Muscle layer of colon (tissue), 2 donors: ENCODE measurements at regions not wholly inside any gene's neighbourhood (a gene's known extent, or its start where the extent isn't known, plus 50 kb on each side); places are given as distances from the start of the nearest gene placed in this dataset.

ENCODE experiments used
- H3K27ac ChIP-seq: one replicate; pipeline ENCODE4 v1.7.0; 2013; ENCODE audit warnings: low read depth, mild to moderate bottlenecking, low read length, moderate library complexity
- H3K27me3 ChIP-seq, 2 donors: one replicate each; pipeline ENCODE4 v1.7.0; 2013; ENCODE audit warnings: low read length in 2 of 2, mild to moderate bottlenecking in 2 of 2; ENCODE audit not compliant: insufficient read depth in 2 of 2, control insufficient read depth in 1 of 2
- H3K36me3 ChIP-seq: one replicate; pipeline ENCODE4 v1.7.0; 2013; ENCODE audit warnings: mild to moderate bottlenecking, low read length; ENCODE audit not compliant: insufficient read depth
- H3K4me1 ChIP-seq: one replicate; pipeline ENCODE4 v1.7.0; 2013; ENCODE audit warnings: mild to moderate bottlenecking, low read length; ENCODE audit not compliant: insufficient read depth
- H3K4me3 ChIP-seq, 2 donors: one replicate each; pipeline ENCODE4 v1.7.0; 2013; ENCODE audit warnings: low read length in 2 of 2, low read depth in 1 of 2, mild to moderate bottlenecking in 1 of 2, moderate library complexity in 1 of 2
- H3K9ac ChIP-seq: one replicate; pipeline ENCODE4 v1.7.0; 2013; ENCODE audit warnings: low read length
- H3K9me3 ChIP-seq: one replicate; pipeline ENCODE4 v1.7.0; 2013; ENCODE audit warnings: mild to moderate bottlenecking, low read length
- donor health status: abdominal sarcoma.
- donor health status: Adenocarcinoma of cecum.

DNA sequence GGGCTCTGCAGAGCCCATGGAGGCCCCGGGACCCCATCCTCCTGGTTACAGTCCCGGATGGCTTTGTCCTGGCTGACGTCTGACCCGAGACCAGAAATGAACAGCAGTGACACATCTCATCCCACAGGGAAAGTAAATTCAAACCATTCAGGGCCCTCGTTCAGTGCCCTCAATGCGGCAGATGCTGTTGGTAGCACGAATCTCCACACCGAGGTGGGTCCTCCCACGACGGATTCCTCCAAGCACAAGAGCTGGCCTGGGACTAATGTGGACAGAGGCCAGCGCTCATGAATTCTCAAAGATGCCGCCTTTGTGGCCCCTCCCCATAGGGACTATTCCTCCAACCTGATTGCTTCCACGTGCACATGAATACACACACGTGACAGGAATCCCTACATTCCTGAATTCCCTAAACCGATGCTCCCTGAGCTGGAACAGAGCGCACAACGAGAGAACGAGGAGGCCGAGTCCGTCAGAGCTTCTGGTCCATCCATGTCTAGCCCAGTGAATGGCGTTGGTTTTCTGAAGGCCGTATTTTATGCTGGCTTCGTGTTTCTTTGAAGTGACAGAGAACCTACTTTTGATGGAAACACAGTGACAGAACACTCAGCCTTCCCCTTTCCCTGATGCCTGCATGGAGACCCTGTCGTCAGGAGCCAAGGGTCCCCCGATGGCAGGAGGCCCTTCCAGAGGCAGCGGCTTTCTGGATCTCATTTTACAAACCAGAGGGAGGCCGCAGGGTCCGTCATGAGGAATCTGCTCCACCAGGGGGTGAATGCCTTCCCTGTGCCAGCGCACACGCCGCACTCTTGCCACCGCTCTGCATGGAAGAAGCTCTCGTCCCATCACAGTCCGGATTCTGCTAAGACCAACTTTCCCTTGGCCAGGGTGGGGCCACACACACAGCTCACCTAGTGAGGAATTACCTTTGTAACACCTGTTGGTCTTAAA lies 64.3 kb upstream of the SNTG2 start:
- Histone ChIP-seq H3K36me3 (no peaks in the 10 kb centered on the region), H3K4me3 (no peak overlapping the region), H3K27me3 (peaks cover 8 to 19% of the 10 kb centered on the region in 2 donors), H3K27ac (no peak overlapping the region), H3K9ac (no peak overlapping the region), H3K4me1 (no peaks in the 10 kb centered on the region), H3K9me3 (no peaks in the 10 kb centered on the region)

DNA sequence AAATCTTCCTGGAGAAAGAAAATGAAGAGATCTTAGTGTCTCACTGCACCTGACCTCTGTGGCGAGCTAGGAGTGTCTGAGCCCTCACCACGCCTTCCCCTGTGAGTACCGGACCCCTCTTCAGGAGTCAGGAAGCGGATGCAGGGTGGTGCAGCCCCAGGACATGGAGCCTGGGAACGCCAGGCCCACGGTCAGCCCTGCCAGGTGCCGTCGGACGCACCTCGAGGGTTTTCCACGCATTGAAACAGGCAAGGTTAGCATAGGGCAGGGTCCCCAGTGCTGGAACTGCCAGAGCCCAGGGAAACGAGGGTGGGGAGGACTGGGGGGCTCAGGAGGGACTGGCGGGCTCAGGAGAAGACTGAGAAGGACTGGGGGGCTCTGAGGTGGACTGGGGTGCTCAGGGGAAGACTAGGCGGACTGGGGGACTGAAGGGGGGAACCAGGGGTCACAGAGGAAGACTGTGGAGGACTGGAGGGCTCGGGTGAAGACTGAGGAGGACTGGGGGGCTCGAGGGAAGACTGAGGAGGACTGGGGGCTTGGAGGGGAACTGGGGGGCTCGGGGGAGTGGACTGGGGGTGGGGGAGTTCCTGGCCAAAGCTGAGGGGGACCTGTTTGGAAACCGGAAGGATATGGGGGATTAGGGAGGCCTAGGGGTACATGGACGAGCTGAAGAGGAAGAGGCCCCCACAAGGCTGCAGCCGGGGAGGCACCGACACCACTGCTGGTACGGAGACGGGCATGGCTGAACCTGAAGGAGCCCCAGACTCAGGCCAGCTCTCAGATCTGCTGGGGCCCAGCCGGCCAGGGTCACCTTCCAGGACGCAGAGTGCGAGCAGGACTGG lies 65.2 kb upstream of the SNTG2 start:
- Histone ChIP-seq H3K9me3 (no peaks in the 10 kb centered on the region), H3K27me3 (peaks cover 8 to 24% of the 10 kb centered on the region in 2 donors), H3K4me3 (no peak overlapping the region), H3K9ac (no peak overlapping the region), H3K27ac (no peak overlapping the region), H3K36me3 (no peaks in the 10 kb centered on the region), H3K4me1 (no peaks in the 10 kb centered on the region)

DNA sequence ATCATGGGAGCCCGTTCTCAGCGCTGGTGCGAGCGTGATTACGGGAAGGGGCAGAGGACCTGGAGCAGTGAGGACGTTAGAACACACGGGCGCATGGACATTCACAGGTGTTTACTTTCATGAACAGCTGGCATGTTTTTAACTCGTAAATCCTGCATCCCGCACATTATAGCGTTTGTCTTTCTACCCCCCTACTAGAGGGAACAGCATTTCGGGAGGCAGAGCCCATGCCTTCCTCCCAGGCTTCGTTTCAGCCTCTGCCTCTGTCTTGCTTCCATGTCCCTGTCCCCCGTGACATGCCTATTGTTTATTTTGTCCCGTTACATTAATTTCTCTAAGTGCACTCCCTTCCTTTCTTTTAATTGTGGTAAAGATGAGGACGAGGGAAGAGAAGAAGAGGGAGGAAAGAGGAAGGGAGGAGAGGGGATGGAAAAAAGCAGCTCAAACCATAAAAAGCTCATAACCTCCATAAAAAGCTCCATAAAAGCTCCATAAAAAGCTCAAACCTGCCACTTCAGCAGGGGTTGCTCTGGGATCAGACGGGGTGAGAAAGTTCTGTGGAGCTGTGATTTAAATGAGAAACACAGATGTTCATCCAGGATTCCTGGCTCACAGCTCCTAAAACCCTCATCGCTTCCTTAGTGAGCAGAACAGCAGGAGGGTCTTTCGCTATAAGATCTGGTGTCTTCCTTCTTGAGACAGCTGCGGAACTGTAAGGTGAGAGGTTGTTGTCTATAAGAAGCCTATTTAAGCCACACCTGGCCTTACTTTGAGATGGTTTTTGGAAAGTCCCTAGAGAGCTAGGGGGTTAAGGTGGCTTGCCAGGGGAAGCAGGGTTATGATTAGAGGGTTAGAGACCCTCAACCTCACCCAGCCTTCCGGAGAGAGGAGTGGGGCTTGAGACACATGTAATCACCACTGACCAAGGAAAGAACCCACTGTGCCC lies 66.6 kb upstream of the SNTG2 start:
- H3K9me3 ChIP-seq, result no peaks in the 10 kb centered on the region
- peaks cover 8 to 24% of the 10 kb centered on the region in 2 donors for H3K27me3 ChIP-seq
- no peak overlapping the region for H3K9ac ChIP-seq
- no peak overlapping the region for H3K4me3 ChIP-seq
- no peaks in the 10 kb centered on the region for H3K36me3 ChIP-seq
- no peaks in the 10 kb centered on the region for H3K4me1 ChIP-seq
- no peak overlapping the region for H3K27ac ChIP-seq

DNA sequence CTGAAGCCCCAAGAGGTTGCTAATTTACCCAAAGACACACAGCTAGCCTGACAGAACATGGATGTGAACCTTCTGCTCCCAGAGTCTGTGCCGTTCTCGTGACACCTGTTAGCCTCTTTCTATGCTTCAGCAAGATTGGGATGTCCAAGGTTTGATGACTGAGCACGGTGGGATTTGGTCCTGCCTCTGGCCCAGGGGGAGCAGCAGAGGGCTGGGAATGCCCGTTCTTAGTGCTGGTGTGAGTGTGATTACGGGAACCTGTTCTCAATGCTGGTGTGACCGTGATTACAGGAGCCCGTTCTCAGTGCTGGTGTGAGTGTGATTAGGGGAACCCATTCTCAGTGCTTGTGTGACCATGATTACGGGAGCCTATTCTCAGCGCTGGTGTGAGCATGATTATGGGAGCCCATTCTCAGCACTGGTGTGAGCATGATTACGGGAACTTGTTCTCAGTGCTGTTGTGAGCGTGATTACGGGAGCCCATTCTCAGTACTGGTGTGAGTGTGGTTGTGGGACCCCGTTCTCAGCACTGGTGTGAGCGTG lies 67.3 kb upstream of the SNTG2 start:
- H3K4me3 ChIP-seq, result no peak overlapping the region
- H3K27ac ChIP-seq, result no peak overlapping the region
- H3K9me3 ChIP-seq, result no peaks in the 10 kb centered on the region
- H3K36me3 ChIP-seq, result no peaks in the 10 kb centered on the region
- no peaks in the 10 kb centered on the region for H3K4me1 ChIP-seq
- H3K27me3 ChIP-seq, result peaks cover 8 to 24% of the 10 kb centered on the region in 2 donors
- no peak overlapping the region for H3K9ac ChIP-seq

DNA sequence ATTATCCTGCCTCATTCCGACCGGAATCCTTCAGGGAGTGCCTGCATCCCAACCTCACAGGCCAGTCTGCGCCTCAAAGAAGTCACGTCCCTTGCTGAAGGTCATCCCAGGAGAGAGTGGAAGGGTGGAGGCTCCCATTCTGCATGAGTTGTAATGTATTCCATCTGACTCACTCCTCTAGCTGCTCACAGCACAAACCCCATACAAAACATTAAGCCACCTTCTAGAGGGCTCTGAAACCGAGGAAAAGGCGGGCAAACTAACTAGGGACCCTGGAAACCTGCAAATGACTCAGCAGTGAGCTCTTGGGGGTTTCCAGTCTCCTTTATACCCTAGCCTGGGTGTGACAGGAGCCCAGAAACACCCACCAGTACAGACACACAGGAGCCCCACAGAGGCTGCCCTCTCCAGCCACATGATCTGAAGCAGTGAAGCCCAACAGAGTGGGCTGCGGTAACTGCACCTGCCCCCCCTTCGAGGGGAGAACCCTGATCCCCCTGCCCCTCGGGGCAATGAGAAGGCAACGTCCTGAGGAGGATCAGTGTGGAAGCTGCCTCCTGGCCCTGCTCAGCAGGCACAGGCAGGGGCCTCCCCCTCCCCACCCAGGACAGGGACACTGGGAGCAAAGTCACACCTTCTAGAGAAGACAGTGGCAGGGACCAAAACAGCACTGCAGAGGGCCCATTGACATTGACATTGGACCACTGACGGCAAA lies 69.3 kb upstream of the SNTG2 start:
- Histone ChIP-seq H3K4me1 (no peaks in the 10 kb centered on the region), H3K9me3 (no peaks in the 10 kb centered on the region), H3K9ac (no peak overlapping the region), H3K4me3 (no peak overlapping the region), H3K36me3 (no peaks in the 10 kb centered on the region), H3K27ac (no peak overlapping the region), H3K27me3 (peaks cover 8 to 24% of the 10 kb centered on the region in 2 donors)

- Histone ChIP-seq H3K9ac (no peak overlapping the region), H3K27me3 (peaks cover 8 to 24% of the 10 kb centered on the region in 2 donors), H3K4me1 (no peaks in the 10 kb centered on the region)
These were observed 70.3 kb upstream of the SNTG2 start for GRCh38 chr2:880201-880970.

DNA sequence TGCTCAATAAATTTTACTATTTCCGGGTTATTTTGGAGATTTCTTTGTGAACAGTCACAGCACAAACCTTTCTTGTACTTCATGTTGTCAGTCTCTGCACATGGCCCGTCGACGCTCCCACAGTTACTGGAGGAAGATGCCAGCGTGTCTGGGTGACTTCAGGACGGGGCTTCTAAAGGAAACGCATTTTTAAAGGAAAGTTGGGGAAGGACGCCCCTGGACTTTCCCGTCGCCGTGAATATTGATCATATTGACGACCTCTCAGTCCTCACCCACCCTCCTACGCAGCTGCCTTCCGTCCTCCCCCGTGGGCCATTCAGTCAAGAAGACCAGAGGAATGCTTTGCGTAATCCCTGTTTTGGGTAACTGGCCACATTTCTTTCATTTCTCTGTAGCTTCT lies 71.1 kb upstream of the SNTG2 start:
- Histone ChIP-seq H3K27me3 (peaks cover 8 to 20% of the 10 kb centered on the region in 2 donors), H3K9ac (no peak overlapping the region), H3K36me3 (no peaks in the 10 kb centered on the region), H3K9me3 (no peaks in the 10 kb centered on the region), H3K4me1 (no peaks in the 10 kb centered on the region), H3K27ac (no peak overlapping the region), H3K4me3 (no peak overlapping the region)

More at GRCh38 chr2:880201-880970, 70.3 kb upstream of the SNTG2 start:
- no peak overlapping the region for H3K27ac ChIP-seq
- no peaks in the 10 kb centered on the region for H3K36me3 ChIP-seq
- H3K4me3 ChIP-seq, result no peak overlapping the region
- no peaks in the 10 kb centered on the region for H3K9me3 ChIP-seq

- H3K27me3 ChIP-seq, result peaks cover 7 to 13% of the 10 kb centered on the region in 2 donors
- no peaks in the 10 kb centered on the region for H3K36me3 ChIP-seq
- no peak overlapping the region for H3K4me3 ChIP-seq
- H3K4me1 ChIP-seq, result no peaks in the 10 kb centered on the region
- no peaks in the 10 kb centered on the region for H3K9me3 ChIP-seq
- no peak overlapping the region for H3K27ac ChIP-seq
- no peak overlapping the region for H3K9ac ChIP-seq
These were observed 72.3 kb upstream of the SNTG2 start for GRCh38 chr2:878245-878930.

GRCh38 chr2:877747-878146 lies 72.9 kb upstream of the SNTG2 start:
- Histone ChIP-seq H3K27ac (no peak overlapping the region), H3K4me1 (no peaks in the 10 kb centered on the region), H3K4me3 (no peak overlapping the region), H3K9me3 (no peaks in the 10 kb centered on the region), H3K36me3 (no peaks in the 10 kb centered on the region), H3K9ac (no peak overlapping the region), H3K27me3 (peaks cover under 1 to 8% of the 10 kb centered on the region in 2 donors)
